ENCODE measurements at regions not wholly inside any gene's neighbourhood (a gene's known extent, or its start where the extent isn't known, plus 50 kb on each side); places are given as distances from the start of the nearest gene placed in this dataset.
"Not testable (repeated sequence)": the region's sequence is repeated elsewhere in the genome, so short reads cannot be mapped to it uniquely, and the experiment has no call there.

- DNase-seq (ENCODE audit: low read depth) = no peak
These were observed 91.1 kb upstream of the ANKRD10 start for GRCh38 chr13:111005808-111006505.

DNA sequence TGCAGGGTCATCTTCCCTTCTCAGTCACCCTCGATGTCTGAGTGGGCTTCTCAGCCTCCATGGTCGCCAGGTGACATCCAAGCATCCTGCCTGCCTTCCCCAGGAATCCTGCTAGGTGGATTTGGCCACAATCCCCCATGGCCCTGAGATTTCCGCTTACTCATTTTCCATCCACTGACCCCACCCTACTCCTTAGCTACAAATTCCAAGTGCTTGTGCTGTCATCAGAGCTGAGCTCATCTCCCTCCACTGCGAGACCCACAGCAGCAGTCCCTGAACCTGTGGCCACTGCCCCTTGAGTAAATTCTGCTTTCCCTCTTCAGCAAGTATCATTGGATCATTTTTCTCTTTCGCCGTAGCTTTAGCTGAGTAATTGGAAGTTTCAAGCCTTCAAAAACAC, 90.5 kb upstream of the ANKRD10 start:
- DNase-seq (ENCODE audit: low read depth) = no peak

GRCh38 chr13:111004444-111004843, 89.6 kb upstream of the ANKRD10 start:
- no peak for DNase-seq (ENCODE audit: low read depth)

GRCh38 chr13:111001636-111002035, 86.8 kb upstream of the ANKRD10 start:
- DNase-seq (ENCODE audit: low read depth) = no peak

DNA sequence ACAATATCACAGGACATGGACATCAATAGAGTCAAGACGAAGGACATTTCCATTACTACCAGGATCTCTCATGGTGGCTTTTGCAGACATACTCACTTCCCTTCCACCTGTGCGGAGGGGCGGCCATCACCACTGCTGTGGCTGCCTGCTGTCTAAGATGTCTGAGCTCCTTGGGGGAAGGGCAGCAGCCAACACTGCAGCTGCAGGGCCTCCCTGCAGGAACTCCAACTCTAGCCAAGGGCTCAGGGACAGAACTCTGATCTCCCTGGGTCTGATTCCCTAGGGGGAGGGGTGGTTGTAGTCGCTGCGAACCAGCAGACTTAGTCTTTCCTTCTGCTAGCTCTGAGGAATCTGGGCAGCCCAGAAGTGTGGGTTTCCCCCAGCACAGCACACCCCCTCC, 78.9 kb upstream of the ANKRD10 start:
- DNase-seq (ENCODE audit: low read depth) = no peak

DNA sequence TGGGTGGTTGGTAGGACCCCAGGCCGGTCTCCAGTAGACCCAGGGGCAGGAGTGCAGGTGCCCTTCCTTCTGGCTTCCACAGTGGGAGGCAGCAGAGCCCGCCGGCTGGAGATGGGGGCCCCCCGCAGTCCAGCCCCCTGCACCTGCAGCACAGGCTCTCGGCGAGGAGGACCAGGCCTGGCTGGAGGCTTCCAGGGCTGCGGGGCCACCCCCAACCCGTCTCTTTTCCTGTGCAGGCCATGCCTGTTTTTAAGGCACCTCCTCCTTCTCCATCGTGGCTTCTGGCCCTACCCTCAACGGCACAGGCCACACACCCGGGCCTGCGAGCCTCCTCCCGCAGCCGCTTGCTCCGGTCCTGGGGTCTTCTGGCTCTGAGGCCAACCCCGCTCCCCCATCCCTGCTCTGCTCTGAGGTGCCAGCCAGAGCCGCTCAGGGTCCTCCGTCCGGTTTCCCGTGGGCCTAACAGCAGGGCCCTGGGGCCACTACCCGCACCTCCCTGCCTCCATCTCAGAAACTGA, 77.2 kb upstream of the ANKRD10 start:
- DNase-seq (ENCODE audit: low read depth) = no peak

- DNase-seq (ENCODE audit: low read depth) = no peak
These were observed 74.5 kb upstream of the ANKRD10 start for GRCh38 chr13:110989331-110989730.

DNA sequence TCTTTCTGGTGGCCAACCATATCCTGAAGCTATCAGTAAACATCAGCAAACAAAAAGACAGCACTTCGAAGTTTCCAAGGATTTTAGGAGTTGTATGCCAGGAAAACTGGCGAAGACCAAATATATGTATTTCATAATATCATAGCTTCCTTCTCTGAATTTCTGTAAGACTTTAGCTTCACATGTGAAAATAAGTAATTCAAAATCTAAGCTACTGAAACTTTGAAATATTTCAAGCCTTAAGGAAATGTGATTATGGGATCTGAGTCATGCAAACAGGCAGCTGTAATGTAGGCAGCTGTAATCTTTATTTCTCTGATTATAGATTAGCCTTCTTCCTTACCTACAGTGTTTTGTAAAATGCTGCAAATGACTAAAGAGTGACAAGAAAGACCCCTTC, 70.7 kb upstream of the ANKRD10 start:
- DNase-seq (ENCODE audit: low read depth) = no peak

DNA sequence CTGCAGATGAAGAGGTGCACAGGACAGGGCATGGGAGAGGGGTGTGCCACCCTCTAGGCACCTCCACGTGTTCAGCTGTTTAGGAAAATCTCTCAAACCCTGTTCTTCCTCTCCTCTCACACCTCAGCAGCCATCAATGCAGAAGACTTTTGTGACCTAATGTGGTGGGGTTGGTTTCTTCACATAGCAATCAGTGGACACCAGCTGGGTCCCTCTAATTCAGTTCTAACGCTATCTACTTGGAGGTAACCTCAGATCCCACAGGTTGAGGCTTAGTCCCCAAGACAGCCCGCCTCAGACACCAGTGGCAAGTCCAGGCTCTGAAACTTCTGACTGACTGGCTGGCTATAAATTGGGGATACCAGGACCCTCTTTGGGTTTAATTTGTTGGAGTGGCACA, 69.9 kb upstream of the ANKRD10 start:
- no peak for DNase-seq (ENCODE audit: low read depth)

- no peak for DNase-seq (ENCODE audit: low read depth)
These were observed 69.5 kb upstream of the ANKRD10 start for GRCh38 chr13:110984381-110984780.

DNA sequence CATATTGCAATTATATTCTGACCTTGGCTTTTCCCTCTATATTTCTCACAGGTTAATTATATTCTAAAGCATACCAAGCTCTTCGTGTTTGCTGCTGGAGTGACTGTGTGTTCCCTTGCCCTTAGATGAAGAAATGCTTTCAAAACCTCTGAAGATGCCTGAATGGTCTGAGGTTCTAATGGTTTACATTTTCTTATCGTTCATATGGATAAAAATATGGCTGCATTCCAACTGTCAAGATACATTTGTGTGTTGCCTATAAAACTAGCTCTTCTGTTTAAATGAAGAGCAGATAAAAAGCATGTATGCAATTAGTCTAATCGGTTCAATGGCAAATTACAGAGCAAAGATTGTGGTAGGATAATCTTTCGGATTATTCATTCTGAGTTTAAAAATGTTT, 68.4 kb upstream of the ANKRD10 start:
- no peak for DNase-seq (ENCODE audit: low read depth)

- no peak for DNase-seq (ENCODE audit: low read depth)
These were observed 66.5 kb upstream of the ANKRD10 start for GRCh38 chr13:110981379-110981778.

DNA sequence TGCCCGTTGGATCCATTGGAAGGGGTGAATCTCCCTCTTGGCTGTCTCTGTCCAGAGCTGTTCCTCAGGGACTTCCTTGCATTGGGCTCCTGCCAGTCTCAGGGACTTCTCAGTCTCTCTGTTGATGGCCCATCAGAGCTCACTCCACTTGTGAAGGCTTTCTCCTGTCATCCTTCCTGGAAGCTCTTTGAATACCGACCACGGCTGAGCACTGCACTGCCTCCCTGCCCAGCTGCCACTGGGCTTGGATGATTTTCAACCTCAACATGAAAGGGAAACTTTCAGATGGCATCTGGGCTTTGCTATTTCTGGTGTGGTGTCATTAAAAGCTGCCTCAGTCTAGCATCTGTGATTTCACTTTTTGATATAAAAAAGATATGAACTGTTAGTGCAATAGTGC, 66.1 kb upstream of the ANKRD10 start:
- DNase-seq (ENCODE audit: low read depth) = no peak

DNA sequence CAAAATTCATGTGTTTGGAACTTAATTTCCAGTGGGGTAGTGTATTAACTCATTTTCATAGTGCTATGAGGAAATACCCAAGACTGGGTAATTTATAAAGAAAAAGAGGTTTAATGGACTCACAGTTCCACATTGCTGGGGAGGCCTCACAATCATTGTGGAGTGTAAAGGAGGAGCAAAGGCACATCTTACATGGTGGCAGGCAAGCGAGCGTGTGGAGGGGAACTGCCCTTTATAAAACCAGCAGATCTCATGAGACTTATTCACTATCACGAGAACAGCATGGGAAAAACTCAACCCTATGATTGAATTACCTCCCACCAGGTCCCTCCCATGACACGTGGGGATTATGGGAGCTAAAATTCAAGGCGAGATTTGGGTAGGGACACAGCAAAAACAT, 64.3 kb upstream of the ANKRD10 start:
- DNase-seq (ENCODE audit: low read depth) = not testable (repeated sequence)

DNA sequence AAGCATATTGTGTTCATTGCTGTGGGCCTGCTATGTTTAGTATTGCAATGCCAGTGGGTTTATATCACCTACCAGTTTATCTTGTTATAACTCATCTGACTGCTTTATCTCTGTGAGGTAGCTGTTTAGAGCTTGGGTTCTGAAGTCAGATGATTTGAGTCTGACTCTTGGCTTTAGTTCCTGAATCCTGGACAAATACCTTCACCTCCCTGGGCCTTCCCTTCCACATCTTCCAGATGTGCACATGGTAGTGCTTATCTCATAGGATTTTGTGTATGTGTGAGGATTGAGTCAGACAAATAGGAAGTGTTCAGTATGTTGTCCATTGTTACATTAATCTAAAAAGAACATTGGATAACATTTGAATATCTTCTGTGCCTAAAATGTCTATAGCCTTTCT, 63.5 kb upstream of the ANKRD10 start:
- DNase-seq (ENCODE audit: low read depth) = no peak

DNA sequence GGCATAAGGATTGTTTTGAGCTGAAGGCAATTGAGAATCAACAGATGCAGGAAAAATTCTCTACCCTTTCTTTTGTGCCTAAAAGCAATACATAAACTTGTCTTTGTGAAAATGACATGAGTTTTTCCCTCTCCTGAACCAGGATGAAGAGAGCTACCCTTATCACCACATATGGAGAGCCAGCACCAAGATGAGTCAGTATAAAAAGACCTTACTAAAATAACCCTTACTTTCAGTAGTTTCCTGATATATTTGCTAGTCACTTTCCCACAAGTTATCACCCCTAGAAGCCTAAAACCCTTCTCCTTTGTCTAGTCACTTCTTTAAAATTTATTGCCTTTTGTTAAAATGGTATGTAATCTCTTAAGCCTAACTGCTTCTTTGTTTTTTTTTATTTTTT, 61.9 kb upstream of the ANKRD10 start:
- DNase-seq (ENCODE audit: low read depth) = no peak

- DNase-seq (ENCODE audit: low read depth) = no peak
These were observed 58.3 kb upstream of the ANKRD10 start for GRCh38 chr13:110973007-110973700.

GRCh38 chr13:110971486-110971885, 56.6 kb upstream of the ANKRD10 start:
- no peak for DNase-seq (ENCODE audit: low read depth)

DNA sequence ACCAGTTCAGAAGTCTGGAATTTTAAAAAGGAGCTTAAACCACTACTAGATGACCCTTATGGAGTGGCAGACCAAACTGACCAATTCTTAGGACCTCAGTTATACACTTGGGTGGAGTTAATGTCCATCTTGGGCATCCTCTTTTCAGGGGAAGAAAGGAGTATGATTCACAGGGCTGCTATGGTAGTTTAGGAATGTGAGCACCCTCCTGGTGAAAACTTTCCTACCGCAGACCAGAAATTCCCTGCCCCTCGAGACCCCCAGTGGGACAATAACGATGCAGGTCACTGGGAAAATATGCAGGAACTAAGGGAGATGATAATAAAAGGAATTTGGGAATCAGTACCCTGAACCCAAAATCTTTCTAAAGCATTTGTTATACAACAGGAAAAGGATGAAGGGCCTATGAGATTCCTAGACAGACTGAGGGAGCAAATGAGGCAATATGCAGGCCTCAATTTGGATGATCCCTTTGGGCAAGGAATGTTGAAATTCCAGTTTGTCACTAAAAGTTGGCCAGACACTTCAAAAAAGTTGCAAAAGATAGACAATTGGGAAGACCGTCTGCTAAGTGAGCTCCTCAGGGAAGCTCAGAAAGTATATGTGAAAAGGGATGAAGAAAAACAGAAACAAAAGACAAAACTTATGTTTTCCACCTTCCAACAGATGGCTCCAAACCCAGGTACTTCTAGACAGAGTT, 52.4 kb upstream of the ANKRD10 start:
- DNase-seq (ENCODE audit: low read depth) = not testable (repeated sequence)

DNA sequence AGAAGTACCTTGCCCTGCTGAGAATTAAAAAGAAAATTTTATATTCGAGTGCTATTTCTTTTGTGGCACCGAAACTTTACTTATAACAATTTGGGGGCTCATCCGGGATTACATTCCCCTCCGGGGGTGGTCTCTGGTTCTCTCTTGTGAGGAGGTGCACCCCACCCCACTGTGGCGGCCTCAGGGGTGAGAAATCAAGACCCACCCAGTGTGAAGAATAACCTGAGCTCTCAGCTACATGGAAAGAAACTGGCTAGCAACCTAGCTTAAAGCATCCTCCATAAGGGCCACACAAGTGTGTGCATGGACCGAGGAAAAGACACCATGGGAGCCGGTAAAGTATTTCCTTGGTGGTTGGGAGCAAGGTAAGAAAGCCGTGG, 50.9 kb upstream of the ANKRD10 start:
- no peak for DNase-seq (ENCODE audit: low read depth)

GRCh38 chr13:110965038-110965754, 50.3 kb upstream of the ANKRD10 start:
- peak; percentile 43 for DNase-seq (ENCODE audit: low read depth)

Data from activated T-cell treated with anti-CD3 and anti-CD28 coated beads for 24 hours (primary cell).